ENCODE measurements at regions not wholly inside any gene's neighbourhood (a gene's known extent, or its start where the extent isn't known, plus 50 kb on each side); places are given as distances from the start of the nearest gene placed in this dataset.
A peak's percentile ranks its signal among the peaks of the same experiment; 100 is the strongest.

GRCh38 chr2:41863062-41863461 is 184.8 kb upstream of the PKDCC start:
- Histone ChIP-seq H3K4me1 (ENCODE audit: low read length) (0 out of 2 replicates have a peak, but pooled peaks cover 7% of the 10 kb centered on the region), H3K4me2 (ENCODE audit: low read depth, low read length) (no peak overlapping the region), H2AFZ (ENCODE audit: low read length) (no peak overlapping the region), H3K9ac (ENCODE audit: low read length) (no peak overlapping the region), H3K9me2 (replicated peaks; ENCODE audit: insufficient read depth, low read length) (no peaks in the 10 kb centered on the region), H3K27ac (ENCODE audit: low read length) (no peak overlapping the region), H3F3A (ENCODE audit: insufficient read depth, low read length) (no peaks in the 10 kb centered on the region), H3K4me3 (ENCODE audit: low read length) (no peak overlapping the region), H3K79me2 (ENCODE audit: low read length) (no peaks in the 10 kb centered on the region), H4K20me1 (ENCODE audit: insufficient read depth, low read length) (no peaks in the 10 kb centered on the region), H3K9me3 (replicated peaks; ENCODE audit: insufficient read depth, low read length) (no peaks in the 10 kb centered on the region), H3K27me3 (replicated peaks; ENCODE audit: insufficient read depth, low read length) (no peaks in the 10 kb centered on the region), H3K36me3 (replicated peaks; ENCODE audit: insufficient read depth, low read length) (no peaks in the 10 kb centered on the region)
- no peak for TF ChIP-seq EZH2 (optimal IDR thresholded peaks at IDR 0.05; ENCODE audit: low read depth, low read length)
- TF ChIP-seq CTCF (IDR thresholded peaks at IDR 0.05; ENCODE audit: low read length) = no peak
- no peak for TF ChIP-seq EZH2phosphoT487 (IDR thresholded peaks at IDR 0.05; ENCODE audit: low read length)
- no peak for DNase-seq

- Histone ChIP-seq H3K27me3 (replicated peaks; ENCODE audit: insufficient read depth, low read length) (no peaks in the 10 kb centered on the region), H3K27ac (ENCODE audit: low read length) (no peak overlapping the region), H3K9ac (ENCODE audit: low read length) (no peak overlapping the region), H3K36me3 (replicated peaks; ENCODE audit: insufficient read depth, low read length) (no peaks in the 10 kb centered on the region), H3K9me2 (replicated peaks; ENCODE audit: insufficient read depth, low read length) (no peaks in the 10 kb centered on the region), H3K4me1 (ENCODE audit: low read length) (0 out of 2 replicates have a peak, but pooled peaks cover 7% of the 10 kb centered on the region), H3K4me3 (ENCODE audit: low read length) (no peak overlapping the region), H3F3A (ENCODE audit: insufficient read depth, low read length) (no peaks in the 10 kb centered on the region), H4K20me1 (ENCODE audit: insufficient read depth, low read length) (no peaks in the 10 kb centered on the region), H3K4me2 (ENCODE audit: low read depth, low read length) (no peak overlapping the region), H3K79me2 (ENCODE audit: low read length) (no peaks in the 10 kb centered on the region), H3K9me3 (replicated peaks; ENCODE audit: insufficient read depth, low read length) (no peaks in the 10 kb centered on the region), H2AFZ (ENCODE audit: low read length) (no peak overlapping the region)
- no peak for DNase-seq
- TF ChIP-seq CTCF (IDR thresholded peaks at IDR 0.05; ENCODE audit: low read length) (no peak), EZH2 (optimal IDR thresholded peaks at IDR 0.05; ENCODE audit: low read depth, low read length) (no peak), EZH2phosphoT487 (IDR thresholded peaks at IDR 0.05; ENCODE audit: low read length) (no peak)
These were observed 182.6 kb upstream of the PKDCC start for GRCh38 chr2:41865263-41865662.

- Histone ChIP-seq H3K27me3 (replicated peaks; ENCODE audit: insufficient read depth, low read length) (no peaks in the 10 kb centered on the region), H3K36me3 (replicated peaks; ENCODE audit: insufficient read depth, low read length) (no peaks in the 10 kb centered on the region), H3K79me2 (ENCODE audit: low read length) (no peaks in the 10 kb centered on the region), H2AFZ (ENCODE audit: low read length) (peak overlapping the region; percentile 81), H3F3A (ENCODE audit: insufficient read depth, low read length) (no peaks in the 10 kb centered on the region), H3K9me2 (replicated peaks; ENCODE audit: insufficient read depth, low read length) (no peaks in the 10 kb centered on the region), H4K20me1 (ENCODE audit: insufficient read depth, low read length) (no peaks in the 10 kb centered on the region), H3K4me3 (ENCODE audit: low read length) (peak overlapping the region; percentile 32), H3K9ac (ENCODE audit: low read length) (no peak overlapping the region), H3K27ac (ENCODE audit: low read length) (no peak overlapping the region), H3K4me1 (ENCODE audit: low read length) (0 out of 2 replicates have a peak, but pooled peaks cover 7% of the 10 kb centered on the region), H3K4me2 (ENCODE audit: low read depth, low read length) (peak overlapping the region; percentile 80), H3K9me3 (replicated peaks; ENCODE audit: insufficient read depth, low read length) (no peaks in the 10 kb centered on the region)
- DNase-seq = peak; percentile 24
- TF ChIP-seq CTCF (IDR thresholded peaks at IDR 0.05; ENCODE audit: low read length) (no peak), EZH2phosphoT487 (IDR thresholded peaks at IDR 0.05; ENCODE audit: low read length) (no peak), EZH2 (optimal IDR thresholded peaks at IDR 0.05; ENCODE audit: low read depth, low read length) (no peak)
These were observed 180.3 kb upstream of the PKDCC start for GRCh38 chr2:41867553-41867952.

All from MM.1S (cell line).